ENCODE measurements at regions not wholly inside any gene's neighbourhood (a gene's known extent, or its start where the extent isn't known, plus 50 kb on each side); places are given as distances from the start of the nearest gene placed in this dataset.
"Not testable (repeated sequence)": the region's sequence is repeated elsewhere in the genome, so short reads cannot be mapped to it uniquely, and the experiment has no call there.

DNA sequence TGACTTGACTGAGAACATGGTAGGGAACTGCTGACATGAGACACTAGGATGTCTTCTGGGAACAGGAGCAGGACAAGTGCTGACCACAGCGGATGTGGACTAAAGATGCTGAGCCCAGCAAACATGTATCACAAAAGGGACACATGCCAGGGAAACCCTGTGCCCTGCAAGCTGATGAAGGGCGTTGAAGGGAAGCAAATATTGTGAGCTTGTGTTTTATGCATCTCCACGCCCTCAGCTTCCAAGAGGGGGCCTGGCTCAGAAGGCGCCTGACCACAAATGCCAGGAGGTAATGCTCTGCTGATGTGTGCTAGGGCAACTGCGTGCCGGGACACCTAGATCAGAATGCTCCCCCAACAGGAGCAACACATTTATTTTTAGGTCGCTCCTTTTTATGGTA is 207.3 kb downstream of the CXCL12 start:
- no peak for DNase-seq (ENCODE audit: low read depth in 2 of 2)

DNA sequence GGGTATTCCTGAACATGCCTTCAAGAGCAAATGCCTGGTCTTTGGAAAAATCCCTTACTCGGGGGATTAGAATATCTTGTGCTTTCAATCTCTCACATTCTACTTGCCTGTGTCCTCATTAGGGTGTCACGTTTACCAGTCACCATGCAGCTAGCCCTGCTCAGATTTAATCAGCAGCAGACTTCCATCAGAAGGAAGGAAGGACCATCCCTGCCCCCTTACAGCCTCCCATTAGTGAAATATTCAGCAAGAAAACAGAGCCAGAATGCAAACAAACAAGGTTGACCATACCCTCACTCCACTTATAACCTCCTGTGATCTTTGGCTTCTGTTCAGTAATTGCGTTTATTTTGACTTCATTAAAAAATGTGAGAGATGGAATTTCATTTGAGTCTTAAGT is 208.6 kb downstream of the CXCL12 start:
- DNase-seq (ENCODE audit: low read depth in 2 of 2): no peak

- DNase-seq (ENCODE audit: low read depth in 2 of 2): no peak
These were observed 211.3 kb downstream of the CXCL12 start for GRCh38 chr10:44173608-44173894.

DNA sequence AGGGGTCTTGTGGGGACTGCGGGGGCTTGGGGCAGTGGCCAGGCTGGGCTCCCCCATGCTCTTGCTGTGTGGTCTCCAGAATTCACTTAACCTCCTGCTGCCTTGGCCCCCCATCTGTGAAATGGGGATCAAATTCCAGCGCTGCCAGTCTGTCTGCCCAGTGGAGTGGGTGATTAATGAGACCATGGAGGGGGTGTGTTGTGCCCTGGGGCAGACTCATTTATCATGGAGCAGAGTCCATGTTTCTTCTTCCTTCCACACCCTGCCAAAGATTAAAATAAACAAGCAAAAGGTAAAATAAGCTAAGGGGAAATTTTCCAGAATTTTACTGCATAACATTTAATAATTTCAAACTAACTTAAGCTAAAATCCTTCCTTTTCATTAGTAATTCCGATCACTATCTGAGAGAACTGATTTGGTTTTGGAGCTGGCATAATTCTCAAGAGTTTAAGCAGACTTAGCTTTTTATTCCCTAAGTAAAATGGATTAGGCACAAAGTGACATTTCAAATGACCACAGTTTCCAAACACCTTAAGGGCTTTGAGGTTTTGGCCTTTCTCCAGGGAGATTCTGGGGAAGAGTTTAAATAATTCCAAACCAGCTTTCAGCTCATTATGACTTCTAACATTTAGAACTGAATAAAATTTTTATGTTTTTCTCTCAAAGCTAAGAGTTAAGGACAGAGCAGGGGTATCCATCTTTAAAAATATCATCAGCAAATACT is 211.9 kb downstream of the CXCL12 start:
- no peak for DNase-seq (ENCODE audit: low read depth in 2 of 2)

GRCh38 chr10:44171765-44172164 is 213.1 kb downstream of the CXCL12 start:
- DNase-seq (ENCODE audit: low read depth in 2 of 2): no peak

- DNase-seq (ENCODE audit: low read depth in 2 of 2): no peak
These were observed 216.4 kb downstream of the CXCL12 start for GRCh38 chr10:44168478-44168877.

- DNase-seq (ENCODE audit: low read depth in 2 of 2): no peak
These were observed 217.1 kb downstream of the CXCL12 start for GRCh38 chr10:44167752-44168151.

DNA sequence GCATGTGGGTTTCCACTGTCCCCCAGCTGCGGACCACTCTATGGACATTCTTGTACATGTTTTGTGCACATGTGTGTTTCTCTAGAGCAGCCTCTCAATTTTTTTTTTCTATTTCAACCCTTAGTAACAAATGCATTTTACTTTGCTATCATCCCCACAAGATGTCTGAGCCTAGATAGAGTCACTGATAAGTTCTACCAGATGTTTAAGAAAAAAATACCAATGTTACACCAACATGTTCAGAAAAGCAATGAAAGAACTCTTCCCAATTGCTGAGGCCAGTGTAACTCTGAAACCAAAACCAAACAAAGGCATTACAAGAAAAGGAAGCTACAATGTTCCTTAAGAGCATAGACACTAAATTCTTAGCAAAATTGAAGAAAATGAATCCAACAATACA is 218.5 kb downstream of the CXCL12 start:
- no peak for DNase-seq (ENCODE audit: low read depth in 2 of 2)

GRCh38 chr10:44164251-44164956 is 220.5 kb downstream of the CXCL12 start:
- DNase-seq (ENCODE audit: low read depth in 2 of 2): no peak

GRCh38 chr10:44161184-44161583 is 223.7 kb downstream of the CXCL12 start:
- DNase-seq (ENCODE audit: low read depth in 2 of 2): no peak

GRCh38 chr10:44157574-44157973 is 227.3 kb downstream of the CXCL12 start:
- DNase-seq (ENCODE audit: low read depth in 2 of 2): no peak

DNA sequence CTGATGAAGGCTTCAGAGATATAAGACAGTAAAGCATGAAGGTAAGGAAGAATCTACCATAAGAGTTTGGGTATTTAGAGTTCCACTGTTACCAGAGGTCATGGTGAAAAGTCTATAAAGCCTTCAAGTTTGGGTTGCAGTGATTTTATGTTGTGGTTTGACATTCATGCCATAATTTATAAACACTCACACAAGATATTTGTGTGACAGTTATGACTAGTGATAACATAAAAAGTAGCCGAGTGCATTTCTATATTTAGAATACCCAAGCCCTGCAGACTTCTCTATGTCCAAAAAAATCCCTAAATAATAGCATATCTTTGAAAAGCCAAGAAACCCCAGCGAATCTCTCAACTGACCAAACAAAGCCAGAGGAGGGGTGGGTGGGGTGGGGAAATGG is 229.9 kb downstream of the CXCL12 start:
- DNase-seq (ENCODE audit: low read depth in 2 of 2): no peak

- DNase-seq (ENCODE audit: low read depth in 2 of 2): no peak
These were observed 230.8 kb downstream of the CXCL12 start for GRCh38 chr10:44153918-44154670.

- no peak for DNase-seq (ENCODE audit: low read depth in 2 of 2)
These were observed 241.3 kb downstream of the CXCL12 start for GRCh38 chr10:44143556-44143955.

DNA sequence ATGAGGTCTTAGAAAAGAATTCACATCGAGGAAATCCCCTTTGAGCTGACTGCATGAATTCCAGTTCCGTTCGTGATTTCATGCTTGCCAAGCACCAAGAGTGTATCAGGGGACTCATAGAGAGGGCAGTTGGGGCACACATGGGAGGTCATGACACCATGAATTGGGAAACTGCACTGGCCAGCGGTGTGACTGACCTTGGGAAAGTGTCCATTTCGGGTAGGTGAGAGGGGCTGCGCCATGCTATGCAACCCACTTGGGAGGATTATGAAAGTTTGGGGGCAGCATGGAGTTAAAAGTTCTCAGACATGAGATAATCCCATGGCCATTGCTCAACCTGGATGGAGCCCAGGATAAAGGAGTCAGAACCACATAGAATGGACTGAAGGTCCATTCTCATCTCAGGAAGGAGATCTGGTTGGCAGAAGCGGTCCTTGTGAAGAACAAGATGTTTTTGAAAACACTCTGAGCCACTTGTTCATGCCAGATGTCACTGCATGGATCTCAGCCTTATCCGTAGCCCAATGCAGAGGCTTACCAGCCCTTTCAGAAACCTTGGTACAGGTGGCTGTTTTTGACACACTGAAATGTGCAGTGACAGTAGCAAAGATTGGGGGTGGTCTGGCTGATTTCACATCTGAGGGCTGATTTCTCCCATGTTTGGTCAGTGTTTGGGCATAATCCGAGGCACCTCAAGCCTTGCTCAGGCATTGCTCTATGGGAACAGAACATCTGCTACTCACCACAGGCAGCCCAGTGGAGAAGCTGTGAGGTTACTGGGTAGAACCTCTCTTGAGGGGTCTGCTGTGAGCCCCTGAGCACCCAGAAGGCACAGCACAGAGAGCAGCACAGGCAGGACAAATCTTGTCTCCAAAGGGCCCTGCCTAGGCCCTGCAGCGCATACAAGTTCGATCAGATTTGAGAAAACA is 252.3 kb downstream of the CXCL12 start:
- no peak for DNase-seq (ENCODE audit: low read depth in 2 of 2)

GRCh38 chr10:44126291-44126717 is 258.6 kb downstream of the CXCL12 start:
- DNase-seq (ENCODE audit: low read depth in 2 of 2): no peak

GRCh38 chr10:44125879-44126278 is 259.0 kb downstream of the CXCL12 start:
- no peak for DNase-seq (ENCODE audit: low read depth in 2 of 2)

DNA sequence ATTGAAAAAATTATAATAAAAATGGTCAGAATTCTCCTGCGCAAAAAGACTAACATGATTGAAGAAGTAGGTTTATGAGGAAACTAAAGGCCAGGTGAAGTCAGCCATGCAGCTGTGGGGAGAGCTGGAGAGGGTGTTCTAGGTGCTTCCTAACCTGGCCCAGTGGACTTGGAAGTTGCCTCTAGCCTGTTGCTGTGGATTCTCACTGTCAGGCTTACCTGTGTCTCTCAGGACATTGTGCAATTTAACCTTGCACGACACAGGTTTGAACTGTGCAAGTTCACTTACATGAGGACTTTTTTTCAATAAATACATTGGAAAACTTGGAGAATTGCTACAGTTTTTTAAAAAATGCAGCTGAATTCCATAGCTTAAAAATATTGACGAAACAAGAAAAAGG is 266.4 kb downstream of the CXCL12 start:
- no peak for DNase-seq (ENCODE audit: low read depth in 2 of 2)

DNA sequence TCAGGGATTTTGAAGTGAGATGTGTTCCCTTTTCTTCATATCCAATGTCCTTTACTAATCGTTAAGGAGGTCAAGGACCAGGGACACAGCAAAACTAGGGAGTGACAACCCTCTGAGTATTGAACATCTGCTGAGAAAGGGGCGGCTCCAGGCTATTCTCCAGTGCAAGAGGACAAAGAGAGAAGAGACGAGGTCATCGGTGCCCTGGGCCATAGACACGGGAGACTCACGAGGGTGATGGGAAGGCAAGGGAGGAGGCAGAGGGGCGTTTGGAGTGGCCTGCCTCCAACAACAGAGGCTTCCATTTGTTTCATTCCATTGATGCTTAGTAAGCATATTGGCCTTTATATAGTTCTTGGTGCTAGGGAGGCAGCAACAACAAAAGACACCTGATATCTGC is 268.4 kb downstream of the CXCL12 start:
- no peak for DNase-seq (ENCODE audit: low read depth in 2 of 2)

DNA sequence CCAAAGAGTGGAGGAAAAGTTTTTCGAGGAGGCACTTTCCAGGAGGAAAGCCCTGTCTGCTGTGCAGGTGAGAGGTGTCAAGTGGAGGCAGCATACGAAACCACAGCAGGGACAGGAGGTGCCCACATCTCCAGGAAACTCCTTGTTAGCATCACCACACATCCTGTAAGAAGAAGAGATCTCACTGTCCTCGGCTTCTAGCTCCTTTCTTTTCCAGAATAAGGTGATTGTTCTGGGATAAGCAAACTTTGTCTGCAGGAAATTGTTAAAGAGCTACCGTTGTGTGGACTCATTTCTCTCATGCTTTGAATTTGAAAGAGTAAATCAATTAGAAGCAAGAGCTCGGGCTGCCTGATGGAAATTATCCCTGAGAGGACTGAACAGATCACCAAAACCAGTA is 269.4 kb downstream of the CXCL12 start:
- DNase-seq (ENCODE audit: low read depth in 2 of 2): no peak

GRCh38 chr10:44114441-44114840 is 270.5 kb downstream of the CXCL12 start:
- no peak for DNase-seq (ENCODE audit: low read depth in 2 of 2)

- DNase-seq (ENCODE audit: low read depth in 2 of 2): not testable (repeated sequence)
These were observed 272.6 kb downstream of the CXCL12 start for GRCh38 chr10:44112280-44112679.
